ENCODE measurements at regions not wholly inside any gene's neighbourhood (a gene's known extent, or its start where the extent isn't known, plus 50 kb on each side); places are given as distances from the start of the nearest gene placed in this dataset.

DNA sequence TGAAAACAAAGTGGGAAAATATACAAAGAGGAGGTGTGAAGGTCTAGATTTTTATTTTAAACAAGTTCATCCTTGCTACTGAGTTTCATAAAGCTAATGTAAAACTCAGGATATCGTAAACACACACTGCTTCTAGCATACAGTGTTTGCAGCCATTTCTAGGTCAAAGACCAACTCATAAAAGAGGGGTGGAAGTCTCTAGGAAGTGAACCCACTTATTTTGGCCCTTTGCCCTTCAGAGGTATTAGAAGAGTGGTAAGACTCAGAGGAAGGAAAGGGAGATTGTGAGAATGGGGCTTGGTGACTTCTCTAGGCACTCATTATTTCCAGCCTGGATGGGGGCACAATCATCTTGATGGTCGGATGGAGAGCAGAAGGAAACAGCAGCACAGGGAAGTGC, 91.2 kb downstream of the TNFSF18 start:
- TF ChIP-seq ESRRG (CRISPR knock-in tag; IDR thresholded peaks at IDR 0.05), result no peak
- TF ChIP-seq, protein P1, sequence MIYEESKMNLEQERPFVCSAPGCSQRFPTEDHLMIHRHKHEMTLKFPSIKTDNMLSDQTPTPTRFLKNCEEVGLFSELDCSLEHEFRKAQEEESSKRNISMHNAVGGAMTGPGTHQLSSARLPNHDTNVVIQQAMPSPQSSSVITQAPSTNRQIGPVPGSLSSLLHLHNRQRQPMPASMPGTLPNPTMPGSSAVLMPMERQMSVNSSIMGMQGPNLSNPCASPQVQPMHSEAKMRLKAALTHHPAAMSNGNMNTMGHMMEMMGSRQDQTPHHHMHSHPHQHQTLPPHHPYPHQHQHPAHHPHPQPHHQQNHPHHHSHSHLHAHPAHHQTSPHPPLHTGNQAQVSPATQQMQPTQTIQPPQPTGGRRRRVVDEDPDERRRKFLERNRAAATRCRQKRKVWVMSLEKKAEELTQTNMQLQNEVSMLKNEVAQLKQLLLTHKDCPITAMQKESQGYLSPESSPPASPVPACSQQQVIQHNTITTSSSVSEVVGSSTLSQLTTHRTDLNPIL (CRISPR knock-in tag; IDR thresholded peaks at IDR 0.05; ENCODE audit: low read depth), result no peak
- no peak for TF ChIP-seq CSDC2 (CRISPR knock-in tag; IDR thresholded peaks at IDR 0.05)
- TF ChIP-seq, protein P2, sequence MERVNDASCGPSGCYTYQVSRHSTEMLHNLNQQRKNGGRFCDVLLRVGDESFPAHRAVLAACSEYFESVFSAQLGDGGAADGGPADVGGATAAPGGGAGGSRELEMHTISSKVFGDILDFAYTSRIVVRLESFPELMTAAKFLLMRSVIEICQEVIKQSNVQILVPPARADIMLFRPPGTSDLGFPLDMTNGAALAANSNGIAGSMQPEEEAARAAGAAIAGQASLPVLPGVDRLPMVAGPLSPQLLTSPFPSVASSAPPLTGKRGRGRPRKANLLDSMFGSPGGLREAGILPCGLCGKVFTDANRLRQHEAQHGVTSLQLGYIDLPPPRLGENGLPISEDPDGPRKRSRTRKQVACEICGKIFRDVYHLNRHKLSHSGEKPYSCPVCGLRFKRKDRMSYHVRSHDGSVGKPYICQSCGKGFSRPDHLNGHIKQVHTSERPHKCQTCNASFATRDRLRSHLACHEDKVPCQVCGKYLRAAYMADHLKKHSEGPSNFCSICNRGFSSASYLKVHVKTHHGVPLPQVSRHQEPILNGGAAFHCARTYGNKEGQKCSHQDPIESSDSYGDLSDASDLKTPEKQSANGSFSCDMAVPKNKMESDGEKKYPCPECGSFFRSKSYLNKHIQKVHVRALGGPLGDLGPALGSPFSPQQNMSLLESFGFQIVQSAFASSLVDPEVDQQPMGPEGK (CRISPR knock-in tag; IDR thresholded peaks at IDR 0.05; ENCODE audit: borderline replicate concordance), result no peak
- no peak for TF ChIP-seq ZFP30 (CRISPR knock-in tag; IDR thresholded peaks at IDR 0.05)
- TF ChIP-seq OSR1 (CRISPR knock-in tag; IDR thresholded peaks at IDR 0.05), result no peak
- TF ChIP-seq, protein P3, sequence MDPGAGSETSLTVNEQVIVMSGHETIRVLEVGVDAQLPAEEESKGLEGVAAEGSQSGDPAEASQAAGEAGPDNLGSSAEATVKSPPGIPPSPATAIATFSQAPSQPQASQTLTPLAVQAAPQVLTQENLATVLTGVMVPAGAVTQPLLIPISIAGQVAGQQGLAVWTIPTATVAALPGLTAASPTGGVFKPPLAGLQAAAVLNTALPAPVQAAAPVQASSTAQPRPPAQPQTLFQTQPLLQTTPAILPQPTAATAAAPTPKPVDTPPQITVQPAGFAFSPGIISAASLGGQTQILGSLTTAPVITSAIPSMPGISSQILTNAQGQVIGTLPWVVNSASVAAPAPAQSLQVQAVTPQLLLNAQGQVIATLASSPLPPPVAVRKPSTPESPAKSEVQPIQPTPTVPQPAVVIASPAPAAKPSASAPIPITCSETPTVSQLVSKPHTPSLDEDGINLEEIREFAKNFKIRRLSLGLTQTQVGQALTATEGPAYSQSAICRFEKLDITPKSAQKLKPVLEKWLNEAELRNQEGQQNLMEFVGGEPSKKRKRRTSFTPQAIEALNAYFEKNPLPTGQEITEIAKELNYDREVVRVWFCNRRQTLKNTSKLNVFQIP (CRISPR knock-in tag; IDR thresholded peaks at IDR 0.05; ENCODE audit: borderline replicate concordance, low read depth), result no peak
- TF ChIP-seq GLIS3 (CRISPR knock-in tag; IDR thresholded peaks at IDR 0.05), result no peak
- no peak for TF ChIP-seq PPARA (CRISPR knock-in tag; IDR thresholded peaks at IDR 0.05; ENCODE audit: borderline replicate concordance)
- TF ChIP-seq ZFP3 (CRISPR knock-in tag; IDR thresholded peaks at IDR 0.05), result no peak
- TF ChIP-seq, protein P4, sequence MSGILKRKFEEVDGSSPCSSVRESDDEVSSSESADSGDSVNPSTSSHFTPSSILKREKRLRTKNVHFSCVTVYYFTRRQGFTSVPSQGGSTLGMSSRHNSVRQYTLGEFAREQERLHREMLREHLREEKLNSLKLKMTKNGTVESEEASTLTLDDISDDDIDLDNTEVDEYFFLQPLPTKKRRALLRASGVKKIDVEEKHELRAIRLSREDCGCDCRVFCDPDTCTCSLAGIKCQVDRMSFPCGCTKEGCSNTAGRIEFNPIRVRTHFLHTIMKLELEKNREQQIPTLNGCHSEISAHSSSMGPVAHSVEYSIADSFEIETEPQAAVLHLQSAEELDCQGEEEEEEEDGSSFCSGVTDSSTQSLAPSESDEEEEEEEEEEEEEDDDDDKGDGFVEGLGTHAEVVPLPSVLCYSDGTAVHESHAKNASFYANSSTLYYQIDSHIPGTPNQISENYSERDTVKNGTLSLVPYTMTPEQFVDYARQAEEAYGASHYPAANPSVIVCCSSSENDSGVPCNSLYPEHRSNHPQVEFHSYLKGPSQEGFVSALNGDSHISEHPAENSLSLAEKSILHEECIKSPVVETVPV (CRISPR knock-in tag; IDR thresholded peaks at IDR 0.05), result no peak
